ENCODE measurements at regions not wholly inside any gene's neighbourhood (a gene's known extent, or its start where the extent isn't known, plus 50 kb on each side); places are given as distances from the start of the nearest gene placed in this dataset.
"Not testable (repeated sequence)": the region's sequence is repeated elsewhere in the genome, so short reads cannot be mapped to it uniquely, and the experiment has no call there.

GRCh38 chr16:52333673-52334072, 213.3 kb downstream of the TOX3 start:
- not testable (repeated sequence) for TF ChIP-seq EZH2 (IDR thresholded peaks at IDR 0.05); POLR2AphosphoS5 (IDR thresholded peaks at IDR 0.05; ENCODE audit: borderline replicate concordance, low read depth, low read length)

Measured in SK-N-MC (cell line).